ENCODE measurements at regions not wholly inside any gene's neighbourhood (a gene's known extent, or its start where the extent isn't known, plus 50 kb on each side); places are given as distances from the start of the nearest gene placed in this dataset.

DNA sequence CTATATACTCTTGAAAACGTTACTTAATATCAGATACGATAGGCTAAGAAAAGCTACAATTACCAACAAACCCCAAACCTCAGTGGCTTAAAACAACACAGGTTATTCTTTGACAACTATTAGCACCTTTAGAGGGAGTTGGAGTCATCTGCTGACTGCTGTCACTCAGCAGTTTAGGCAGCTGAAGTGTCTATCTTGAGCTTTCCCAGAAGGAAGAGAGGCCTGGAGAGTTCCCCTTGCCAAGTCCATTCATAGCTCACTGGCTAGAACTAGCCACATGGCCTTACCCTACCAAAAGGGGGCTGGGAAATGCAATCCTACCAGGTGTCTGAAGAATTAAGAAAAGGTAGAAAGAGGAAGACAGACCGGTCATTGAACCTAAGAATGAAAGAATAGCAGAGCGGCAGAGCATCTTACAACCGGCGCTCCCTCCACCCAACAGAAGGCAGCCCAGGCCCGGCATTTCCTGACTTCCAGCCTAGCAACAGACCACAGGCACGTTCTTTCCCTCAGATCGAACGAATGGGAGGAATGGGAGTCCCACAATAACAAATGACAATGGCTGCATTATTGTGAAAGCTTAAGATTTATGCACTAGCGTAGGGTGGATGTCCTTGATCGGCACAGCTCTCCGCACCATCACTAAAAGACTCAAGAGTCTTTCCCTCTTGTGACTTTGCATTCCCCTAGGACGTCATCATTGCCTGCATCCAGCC, 211.2 kb upstream of the CTAGE1 start:
- DNase-seq: no peak

DNA sequence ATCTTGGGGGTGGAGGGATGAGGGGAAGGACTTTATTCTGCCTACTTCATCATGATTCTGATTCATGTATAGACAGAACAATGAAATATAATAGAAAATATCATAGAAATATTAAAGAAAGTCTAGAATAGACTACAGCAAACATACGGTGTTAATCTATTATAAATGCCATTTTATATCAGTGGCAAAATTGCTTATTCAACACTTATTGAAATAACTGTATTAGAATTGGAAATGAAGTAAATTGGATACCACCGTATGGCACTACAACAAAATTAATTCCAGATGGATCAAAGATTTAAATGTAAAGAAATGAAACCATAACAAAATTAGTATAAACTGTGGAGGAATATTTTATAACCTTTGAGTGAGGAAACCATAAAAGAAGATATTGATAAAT, 213.3 kb upstream of the CTAGE1 start:
- DNase-seq: no peak

GRCh38 chr18:22632191-22632590, 214.5 kb upstream of the CTAGE1 start:
- no peak for DNase-seq

GRCh38 chr18:22634464-22634863, 216.7 kb upstream of the CTAGE1 start:
- no peak for DNase-seq

DNA sequence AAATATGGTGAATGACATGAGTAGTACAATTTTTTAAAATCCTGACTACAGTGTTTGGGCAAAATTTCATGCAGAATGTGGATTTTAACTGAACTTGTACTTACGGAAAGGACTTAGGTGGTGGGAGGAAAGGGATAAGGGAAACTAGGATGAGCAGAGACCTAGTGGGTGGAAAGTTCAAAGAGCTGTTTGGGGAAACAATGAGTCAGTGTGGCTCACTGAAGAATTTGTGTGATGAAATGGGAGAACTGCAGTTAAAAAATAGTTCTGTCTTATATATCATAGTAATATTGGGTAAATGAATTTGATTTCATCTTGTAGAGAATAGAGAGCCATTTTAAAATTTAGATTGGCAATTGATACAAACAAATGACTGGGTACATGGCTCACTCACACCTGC, 220.1 kb upstream of the CTAGE1 start:
- DNase-seq: no peak

DNA sequence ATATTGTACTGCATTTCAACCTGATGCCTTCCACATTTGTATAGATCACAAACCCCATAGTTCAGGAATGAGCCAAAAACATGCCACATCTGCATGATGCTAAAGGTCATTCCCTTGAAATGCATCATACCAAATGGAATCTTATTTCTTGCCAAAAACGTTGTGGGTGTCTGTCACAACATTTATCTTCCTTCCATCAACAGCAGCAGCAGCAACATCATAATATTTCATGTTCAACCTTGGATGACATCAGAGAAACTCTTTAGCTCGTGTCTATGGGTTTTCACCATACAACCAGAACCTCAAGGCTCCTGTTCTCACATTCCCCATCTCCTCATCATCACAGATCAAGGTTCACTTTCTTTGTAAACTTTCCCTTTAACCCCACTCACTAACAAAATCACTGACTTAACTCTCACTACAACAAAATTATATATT, 221.3 kb upstream of the CTAGE1 start:
- DNase-seq: no peak

- DNase-seq: no peak
These were observed 221.8 kb upstream of the CTAGE1 start for GRCh38 chr18:22639561-22639960.

DNA sequence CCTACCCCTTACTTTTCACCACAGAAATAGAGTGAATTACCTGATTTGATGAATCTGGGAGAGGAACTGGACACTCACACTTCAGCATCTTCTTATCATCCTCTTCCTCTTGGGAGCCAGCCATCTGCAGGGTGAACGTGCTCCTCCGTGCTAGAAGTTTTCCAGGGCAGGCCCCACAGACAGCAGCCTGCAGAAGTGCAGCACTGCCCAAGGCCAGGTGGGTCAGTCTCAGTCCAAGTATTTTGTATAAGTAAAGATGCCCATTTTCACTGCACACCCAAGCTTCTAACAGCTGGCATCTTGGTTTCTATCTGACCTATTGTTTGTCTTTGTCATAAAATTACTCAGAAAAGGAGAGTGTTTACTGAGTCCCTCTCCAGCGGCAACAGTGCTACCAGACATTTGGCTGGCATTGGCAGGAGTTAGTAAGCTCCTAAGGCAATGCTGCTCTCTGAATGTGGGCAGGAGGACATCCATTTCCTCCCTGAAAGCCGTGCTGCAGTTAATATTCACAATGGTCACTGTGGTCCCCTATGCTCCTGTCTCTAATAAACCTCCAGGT, 222.6 kb upstream of the CTAGE1 start:
- DNase-seq: no peak

GRCh38 chr18:22641958-22642357, 224.2 kb upstream of the CTAGE1 start:
- DNase-seq: no peak

DNA sequence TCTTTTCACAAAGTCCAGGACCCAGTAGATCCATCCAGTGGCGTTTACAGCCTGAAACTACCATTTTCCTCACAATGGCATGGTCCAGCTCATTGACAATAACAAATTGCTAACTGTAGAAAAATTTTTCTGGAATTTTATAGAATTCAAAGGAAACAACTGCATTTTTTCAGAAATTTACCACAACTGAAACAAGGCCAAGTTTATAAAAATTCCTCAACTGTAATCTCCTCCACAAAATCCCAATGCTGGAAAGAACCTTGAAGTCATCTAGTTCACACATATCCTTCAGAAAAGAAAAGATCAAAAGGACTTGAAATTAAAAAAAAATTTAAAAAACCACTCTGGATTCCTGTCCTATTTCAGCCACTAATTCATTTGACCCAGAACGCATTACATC, 226.0 kb upstream of the CTAGE1 start:
- no peak for DNase-seq

GRCh38 chr18:22650247-22650646, 232.5 kb upstream of the CTAGE1 start:
- no peak for DNase-seq

DNA sequence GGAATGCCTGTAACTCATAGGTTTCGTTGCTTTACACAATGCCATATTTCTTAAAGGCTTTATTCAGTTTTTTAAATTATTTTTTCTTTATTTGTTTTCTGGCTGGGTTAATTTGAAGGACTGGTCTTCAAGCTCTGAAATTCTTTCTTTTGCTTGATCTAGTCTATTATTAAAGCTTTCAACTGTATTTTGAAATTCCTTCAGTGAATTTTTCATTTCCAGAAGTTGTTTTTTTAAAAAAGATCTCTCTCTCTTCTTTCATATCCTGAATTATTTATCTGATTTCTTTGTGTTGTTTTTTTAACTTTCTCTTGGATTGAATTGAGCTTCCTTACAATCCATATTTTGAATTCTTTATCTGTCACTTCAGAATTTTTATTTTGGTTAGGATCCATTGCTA, 239.9 kb upstream of the CTAGE1 start:
- DNase-seq: no peak

GRCh38 chr18:22658318-22658717, 240.6 kb upstream of the CTAGE1 start:
- DNase-seq: no peak

DNA sequence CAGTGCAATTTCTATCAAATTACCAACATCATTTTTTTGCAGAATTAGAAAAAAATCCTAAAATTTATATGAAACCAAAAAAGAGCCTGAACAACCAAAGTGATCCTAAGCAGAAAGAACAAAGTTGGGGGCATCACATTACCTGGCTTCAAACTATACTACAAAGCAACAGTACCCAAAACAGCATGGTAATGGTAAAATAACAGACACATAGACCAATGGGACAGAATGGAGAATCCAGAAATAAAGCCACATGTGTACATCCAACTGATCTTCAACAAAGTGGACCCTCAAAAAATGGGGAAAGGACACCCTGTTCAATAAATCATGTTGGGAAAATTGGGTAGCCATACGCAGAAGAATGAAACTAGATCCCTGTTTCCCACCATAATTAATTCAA, 245.7 kb upstream of the CTAGE1 start:
- no peak for DNase-seq

DNA sequence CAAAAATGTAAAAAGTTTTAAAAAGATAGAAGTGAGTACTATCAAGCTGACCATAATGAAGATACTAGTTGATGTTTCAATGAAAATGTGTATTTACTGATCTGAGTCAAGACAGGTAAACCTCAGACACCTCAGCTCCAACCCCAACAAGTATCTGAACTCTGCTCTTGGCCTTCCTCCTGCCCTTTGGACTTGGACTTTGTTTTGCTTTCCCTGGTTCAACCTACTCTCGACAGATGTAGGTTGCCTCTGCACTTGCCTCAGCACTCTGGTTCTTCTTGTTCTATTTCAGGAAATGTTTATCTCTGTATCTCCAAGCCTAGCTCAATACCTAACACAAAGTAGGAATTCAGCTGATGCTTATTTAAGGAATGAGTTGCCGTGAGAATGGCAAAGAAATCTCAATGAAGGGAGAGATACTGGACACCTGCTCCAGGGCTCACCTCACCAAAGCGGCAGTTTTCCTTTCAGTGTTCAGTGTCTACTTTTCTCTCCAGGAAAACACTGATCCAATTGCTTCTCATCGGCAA, 248.8 kb upstream of the CTAGE1 start:
- DNase-seq: no peak

DNA sequence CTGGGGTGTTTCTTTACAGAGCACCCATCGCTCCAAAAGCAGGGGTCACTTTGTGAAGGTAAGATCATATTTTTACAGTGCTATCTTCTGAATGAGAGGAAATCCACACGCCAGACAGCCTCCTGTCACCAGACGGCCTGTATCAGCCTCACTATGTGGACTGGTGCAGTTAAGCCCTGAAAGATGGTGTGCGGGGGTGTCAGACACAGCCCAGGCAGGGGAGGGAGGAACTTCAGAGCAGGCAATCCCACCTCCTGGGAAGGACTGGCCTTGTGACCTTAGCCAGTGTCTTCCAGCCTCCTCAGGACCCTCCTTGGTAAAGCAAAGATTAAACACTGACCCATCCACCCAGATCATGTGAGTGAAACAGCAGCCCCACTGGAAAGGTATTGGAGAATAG, 249.4 kb upstream of the CTAGE1 start:
- no peak for DNase-seq

DNA sequence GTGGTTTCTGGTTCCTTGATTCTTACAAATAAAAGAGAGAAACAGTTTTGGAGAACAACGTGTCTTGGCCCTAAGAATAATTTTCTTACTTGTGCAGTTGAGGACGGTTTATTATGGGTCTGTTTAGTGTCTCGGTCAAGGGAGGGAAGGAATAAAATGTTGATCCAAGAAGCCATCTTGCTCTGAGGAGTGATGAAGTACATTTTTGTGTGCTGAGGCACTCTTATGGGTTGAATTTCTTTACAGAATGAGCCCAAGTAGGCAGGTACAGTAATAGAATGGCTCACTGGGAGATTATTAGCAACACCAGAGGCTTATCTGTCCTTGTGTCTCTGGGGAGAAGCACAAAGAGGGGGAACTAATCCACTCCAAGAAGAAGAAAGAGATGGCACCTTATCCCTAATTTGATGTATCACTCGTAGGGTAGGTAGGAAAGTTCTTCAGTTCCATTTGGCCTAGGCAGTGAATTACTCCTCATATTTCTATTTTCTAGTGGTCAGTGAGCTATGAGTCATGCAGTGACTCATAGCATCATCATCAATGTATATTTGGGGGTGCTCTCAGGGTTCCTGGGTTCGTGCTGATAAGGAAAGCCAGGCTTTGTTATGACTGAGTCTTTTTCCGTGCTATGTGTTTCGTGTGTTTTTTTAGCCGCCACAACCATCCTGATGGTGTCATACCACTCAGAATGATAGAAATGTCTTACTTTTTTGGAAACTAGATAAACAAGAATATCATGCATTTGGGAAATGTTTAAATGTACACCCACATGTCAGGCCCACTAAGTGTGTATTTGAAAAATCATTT, 250.1 kb upstream of the CTAGE1 start:
- DNase-seq: no peak

DNA sequence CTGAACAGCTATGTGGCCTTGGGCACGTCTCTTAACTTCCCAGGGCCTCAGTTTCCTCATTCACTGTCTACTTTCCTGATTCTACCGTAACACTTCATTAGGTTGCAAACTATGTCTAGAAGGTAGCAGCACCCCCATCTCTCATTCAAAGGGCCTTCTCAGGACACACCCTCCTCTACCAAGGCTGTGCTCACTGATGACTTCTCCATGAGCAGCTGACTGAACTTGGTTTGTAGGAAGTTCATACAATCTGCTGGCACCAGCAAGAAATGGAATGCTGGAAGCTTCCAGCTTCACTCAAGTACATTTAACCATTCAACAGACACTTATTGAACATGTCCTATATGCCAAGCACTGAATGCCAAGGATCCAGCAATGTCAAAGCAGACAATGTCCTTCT, 250.8 kb upstream of the CTAGE1 start:
- DNase-seq: no peak

DNA sequence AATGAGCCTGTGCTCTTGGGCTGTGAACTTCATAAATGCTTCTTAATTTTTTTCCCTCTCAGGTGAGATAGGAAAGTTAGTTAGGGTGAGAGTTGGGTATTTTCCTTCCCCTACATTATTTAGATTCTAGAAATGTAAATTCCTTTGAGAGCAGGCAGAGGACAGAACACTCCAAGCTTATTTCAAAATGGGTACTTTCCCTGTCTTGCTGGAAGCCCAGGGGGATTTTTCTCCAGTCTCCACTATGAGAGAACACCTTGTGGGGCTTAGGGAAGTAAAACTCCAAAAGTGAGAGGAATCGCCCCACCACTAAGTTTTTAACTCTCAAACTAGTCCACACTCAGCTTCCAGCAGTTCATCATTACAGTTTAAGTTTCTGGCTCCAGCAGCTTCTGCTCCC, 253.2 kb upstream of the CTAGE1 start:
- no peak for DNase-seq

GRCh38 chr18:22673182-22673862, 255.6 kb upstream of the CTAGE1 start:
- DNase-seq: no peak

GRCh38 chr18:22674272-22674671, 256.6 kb upstream of the CTAGE1 start:
- DNase-seq: no peak

GRCh38 chr18:22675006-22675405, 257.3 kb upstream of the CTAGE1 start:
- no peak for DNase-seq

GRCh38 chr18:22676423-22676822, 256.7 kb upstream of the RBBP8 start:
- no peak for DNase-seq
